IMR-90 (cell line): ENCODE measurements at regions not wholly inside any gene's neighbourhood (a gene's known extent, or its start where the extent isn't known, plus 50 kb on each side); places are given as distances from the start of the nearest gene placed in this dataset.

ENCODE experiments used
- ATAC-seq: fragments of 200-7000 bp; cut with Tn5 transposase; 2 replicates; pipeline ENCODE4 v1.9.1; 2020; ENCODE audit warnings: low read depth, mild to moderate bottlenecking, moderate library complexity
- BruUV-seq: library from RNA; stranded (reverse); fragments of 400-500 nt; replicated peaks from 2 replicates; lab custom pipeline; 2021; lab: Mats Ljungman, UMichigan
- CTCF ChIA-PET: fragments of 300-600 bp; formaldehyde crosslinking; extraction: SDS; loops from one replicate; lab custom pipeline; 2021; ENCODE audit warnings: antibody characterized with exemption; lab: Yijun Ruan, JAX
- POLR2A ChIA-PET: fragments of 300-600 bp; sonication (Branson Sonifier 250); formaldehyde crosslinking; loops from one replicate; lab custom pipeline; 2022; ENCODE audit warnings: antibody characterized with exemption; ENCODE audit not compliant: unreplicated experiment; lab: Charles Lee
- DNase-seq: peaks from one replicate; pipeline ENCODE4 v3.0.0; 2013
- H2AFZ ChIP-seq: replicated peaks from 2 replicates; pipeline ENCODE3; 2013; ENCODE audit warnings: low read length, mild to moderate bottlenecking; ENCODE audit not compliant: poor library complexity
- H2AK5ac ChIP-seq: 2 replicates; pipeline ENCODE4 v1.6.1; 2013; ENCODE audit warnings: low read depth, low read length, inconsistent platforms
- H2AK9ac ChIP-seq: replicated peaks from 2 replicates; pipeline ENCODE3; 2013; ENCODE audit warnings: mild to moderate bottlenecking, low read depth, low read length, moderate library complexity; ENCODE audit not compliant: poor library complexity
- H2BK120ac ChIP-seq: 2 replicates; pipeline ENCODE4 v1.6.1; 2013; ENCODE audit warnings: low read depth, low read length, inconsistent platforms
- H2BK15ac ChIP-seq: 3 replicates; pipeline ENCODE4 v1.6.1; 2013; ENCODE audit warnings: low read depth, low read length, inconsistent platforms
- H2BK20ac ChIP-seq: 2 replicates; pipeline ENCODE4 v1.6.1; 2013; ENCODE audit warnings: low read depth, mild to moderate bottlenecking, inconsistent platforms, low read length, moderate library complexity
- H2BK5ac ChIP-seq: 2 replicates; pipeline ENCODE4 v1.6.1; 2013; ENCODE audit warnings: mild to moderate bottlenecking, low read depth, low read length, inconsistent platforms; ENCODE audit not compliant: poor library complexity, severe bottlenecking
- H3K14ac ChIP-seq: replicated peaks from 2 replicates; pipeline ENCODE4 v1.6.1; 2013; ENCODE audit warnings: low read depth, low read length, inconsistent platforms
- H3K18ac ChIP-seq: 2 replicates; pipeline ENCODE4 v1.6.1; 2013; ENCODE audit warnings: low read depth, low read length, control low read depth
- H3K23ac ChIP-seq: 2 replicates; pipeline ENCODE4 v1.6.1; 2013; ENCODE audit warnings: low read depth, low read length, inconsistent platforms
- H3K27ac ChIP-seq: 2 replicates; pipeline ENCODE4 v1.5.1; 2013; ENCODE audit warnings: mild to moderate bottlenecking, control low read depth, low read length; ENCODE audit not compliant: insufficient read depth
- H3K27me3 ChIP-seq: 2 replicates; pipeline ENCODE4 v1.6.1; 2013; ENCODE audit warnings: low read length; ENCODE audit not compliant: control insufficient read depth, insufficient read depth
- H3K36me3 ChIP-seq: 2 replicates; pipeline ENCODE4 v1.6.1; 2013; ENCODE audit warnings: low read length, mixed read lengths; ENCODE audit not compliant: control insufficient read depth, insufficient read depth
- H3K4ac ChIP-seq: 2 replicates; pipeline ENCODE4 v1.6.1; 2013; ENCODE audit warnings: low read depth, low read length, inconsistent platforms
- H3K4me1 ChIP-seq: 2 replicates; pipeline ENCODE4 v1.6.1; 2013; ENCODE audit warnings: low read length, mixed read lengths; ENCODE audit not compliant: control insufficient read depth, insufficient read depth
- H3K4me2 ChIP-seq: 2 replicates; pipeline ENCODE4 v1.6.1; 2013; ENCODE audit warnings: low read depth, mild to moderate bottlenecking, control low read depth, low read length, moderate library complexity
- H3K4me3 ChIP-seq: 2 replicates; pipeline ENCODE4 v1.5.1; 2013; ENCODE audit warnings: low read depth, mild to moderate bottlenecking, control low read depth, low read length, moderate library complexity; ENCODE audit not compliant: insufficient read depth
- H3K56ac ChIP-seq: 2 replicates; pipeline ENCODE4 v1.6.1; 2013; ENCODE audit warnings: low read length, inconsistent platforms; ENCODE audit not compliant: insufficient read depth; ENCODE audit errors: extremely low read depth
- H3K79me1 ChIP-seq, 2 experiments: 2 replicates each; pipeline ENCODE4 v1.6.1; 2013; ENCODE audit warnings: low read length in 2 of 2, inconsistent platforms in 1 of 2, low read depth in 1 of 2
- H3K9ac ChIP-seq: 2 replicates; pipeline ENCODE4 v1.6.1; 2013; ENCODE audit warnings: low read depth, low read length, control low read depth
- H3K9me1 ChIP-seq: 2 replicates; pipeline ENCODE4 v1.6.1; 2013; ENCODE audit warnings: low read length, inconsistent platforms; ENCODE audit not compliant: insufficient read depth
- H3K9me3 ChIP-seq: 2 replicates; pipeline ENCODE4 v1.6.1; 2013; ENCODE audit warnings: low read length; ENCODE audit not compliant: control insufficient read depth, insufficient read depth
- H4K20me1 ChIP-seq: 2 replicates; pipeline ENCODE4 v1.6.1; 2013; ENCODE audit warnings: low read length, inconsistent platforms; ENCODE audit not compliant: insufficient read depth
- H4K5ac ChIP-seq: 2 replicates; pipeline ENCODE4 v1.6.1; 2013; ENCODE audit warnings: mild to moderate bottlenecking, low read depth, low read length, control low read depth
- H4K8ac ChIP-seq, 2 experiments: 2 replicates each; pipeline ENCODE4 v1.6.1; 2013; ENCODE audit warnings: low read depth in 2 of 2, low read length in 2 of 2, control low read depth in 1 of 2, inconsistent platforms in 1 of 2
- H4K91ac ChIP-seq: 2 replicates; pipeline ENCODE4 v1.6.1; 2013; ENCODE audit warnings: low read depth, low read length, inconsistent platforms; ENCODE audit not compliant: insufficient read depth
- BHLHE40 ChIP-seq: fragments of 150-350 bp; IDR thresholded peaks from 2 replicates; pipeline ENCODE4 v1.6.1; 2016; ENCODE audit warnings: mild to moderate bottlenecking, low read depth, low read length
- CEBPB ChIP-seq: IDR thresholded peaks from 2 replicates; pipeline ENCODE4 v1.6.1; 2012; ENCODE audit warnings: low read depth, low read length, improper control_type of control experiment
- CHD1 ChIP-seq: IDR thresholded peaks from 2 replicates; pipeline ENCODE4 v1.6.1; 2012; ENCODE audit warnings: low read depth, low read length, improper control_type of control experiment
- FOS ChIP-seq: fragments of 150-350 bp; IDR thresholded peaks from 2 replicates; pipeline ENCODE4 v1.6.1; 2016; ENCODE audit warnings: low read depth, low read length
- MAFK ChIP-seq: IDR thresholded peaks from 2 replicates; pipeline ENCODE4 v1.6.1; 2012; ENCODE audit warnings: low read depth, low read length, improper control_type of control experiment
- MAZ ChIP-seq: IDR thresholded peaks from 2 replicates; pipeline ENCODE4 v1.6.1; 2012; ENCODE audit warnings: low read depth, mild to moderate bottlenecking, low read length, improper control_type of control experiment, moderate library complexity, borderline replicate concordance
- MXI1 ChIP-seq: IDR thresholded peaks from 2 replicates; pipeline ENCODE4 v1.6.1; 2012; ENCODE audit warnings: low read depth, mild to moderate bottlenecking, low read length, moderate library complexity, borderline replicate concordance
- NFE2L2 ChIP-seq: fragments of 150-350 bp; IDR thresholded peaks from 2 replicates; pipeline ENCODE4 v1.6.1; 2016; ENCODE audit warnings: low read depth, mild to moderate bottlenecking, low read length
- POLR2A ChIP-seq: IDR thresholded peaks from 2 replicates; pipeline ENCODE4 v1.6.1; 2012; ENCODE audit warnings: mild to moderate bottlenecking, low read depth, low read length
- RAD21 ChIP-seq: IDR thresholded peaks from 2 replicates; pipeline ENCODE4 v1.6.1; 2012; ENCODE audit warnings: low read length, improper control_type of control experiment
- RCOR1 ChIP-seq: IDR thresholded peaks from 2 replicates; pipeline ENCODE4 v1.6.1; 2012; ENCODE audit warnings: mild to moderate bottlenecking, low read length, improper control_type of control experiment; ENCODE audit not compliant: insufficient replicate concordance
- RFX5 ChIP-seq: IDR thresholded peaks from 2 replicates; pipeline ENCODE4 v1.8.0; 2012; ENCODE audit warnings: low read depth, mild to moderate bottlenecking, low read length, moderate library complexity
- SMC3 ChIP-seq: fragments of 150-350 bp; IDR thresholded peaks from 2 replicates; pipeline ENCODE4 v1.6.1; 2016; ENCODE audit warnings: low read depth, mild to moderate bottlenecking, antibody characterized with exemption, low read length, moderate library complexity
- WGBS, 2 experiments: methylation state at CpG; one replicate each; pipeline versions ENCODE4 v1.1.5 to v1.1.7; 2013; ENCODE audit warnings: missing lambda C conversion rate in 2 of 2; ENCODE audit not compliant: insufficient read length in 1 of 2; ENCODE audit errors: extremely low coverage in 2 of 2; 5-methylcytosine and 5-hydroxymethylcytosine counted together
- dilution Hi-C: fragments of 300-500 bp; cut with HindIII; formaldehyde crosslinking; loops from one replicate; pipeline ENCODE4 v1.14.3; 2018; ENCODE audit warnings: low sequenced_read_pairs; ENCODE audit not compliant: unreplicated experiment
- in situ Hi-C: fragments of 300-500 bp; cut with MboI; formaldehyde crosslinking; loops from 3 replicates; pipeline ENCODE4 v1.14.3; 2019; ENCODE audit warnings: low sequenced_read_pairs, inconsistent platforms, mixed read lengths
- intact Hi-C: fragments of 100-400 bp; cut with micrococcal nuclease; formaldehyde crosslinking; loops from 2 replicates; pipeline ENCODE4 v1.10.0; 2022
- TF ChIP-seq, protein P1 (sequence below): fragments of 150-350 bp; IDR thresholded peaks from 2 replicates; pipeline ENCODE4 v1.6.1; 2016; ENCODE audit warnings: low read depth, mild to moderate bottlenecking, low read length, moderate library complexity, borderline replicate concordance
- TF ChIP-seq, protein P2 (sequence below): conservative IDR thresholded peaks from 2 replicates; pipeline ENCODE4 v1.5.1; 2012; ENCODE audit warnings: mild to moderate bottlenecking, low read depth, low read length, improper control_type of control experiment
- TF ChIP-seq, protein P3 (sequence below): fragments of 150-350 bp; IDR thresholded peaks from 2 replicates; pipeline ENCODE4 v1.6.1; 2017; ENCODE audit warnings: mild to moderate bottlenecking, antibody characterized with exemption, low read length, low read depth

DNA sequence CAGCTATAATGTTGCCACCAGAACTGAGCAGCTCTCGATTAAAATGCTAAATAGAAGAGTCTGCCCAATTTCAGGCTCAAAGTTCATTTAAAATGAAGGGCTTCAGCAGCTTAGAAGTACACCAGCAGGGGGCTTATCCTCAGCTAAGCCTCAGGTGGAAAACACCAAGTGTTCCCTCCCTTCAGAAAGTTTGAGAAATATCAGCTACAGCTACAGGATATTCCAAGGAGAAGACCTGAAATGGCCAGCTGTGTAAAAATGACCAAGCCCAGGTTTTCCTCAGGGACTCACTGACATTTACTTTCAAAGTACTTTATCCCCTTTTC, 395.4 kb downstream of the DTWD2 start:
- in situ Hi-C loops (no loop called here), dilution Hi-C loops (no loop called here), intact Hi-C loops (no loop called here)
- Histone ChIP-seq H4K5ac (no peak overlapping the region), H3K79me1 (no peaks in the 10 kb centered on the region), H3K27ac (no peak overlapping the region), H2AK9ac (no peak overlapping the region), H4K20me1 (no peaks in the 10 kb centered on the region), H3K4me1 (no peaks in the 10 kb centered on the region), H2AFZ (no peak overlapping the region), H3K4ac (no peak overlapping the region), H3K18ac (no peak overlapping the region), H3K9me3 (peaks cover 6% of the 10 kb centered on the region), H3K23ac (no peak overlapping the region), H2BK20ac (no peak overlapping the region), H2BK5ac (no peak overlapping the region), H2AK5ac (no peak overlapping the region), H4K91ac (no peak overlapping the region), H3K14ac (no peak overlapping the region), H3K4me2 (no peak overlapping the region), H3K56ac (no peak overlapping the region), H3K9ac (no peak overlapping the region), H2BK15ac (no peak overlapping the region), H2BK120ac (no peak overlapping the region), H3K4me3 (no peak overlapping the region), H3K9me1 (no peaks in the 10 kb centered on the region), H4K8ac (no peak overlapping the region), H3K36me3 (no peaks in the 10 kb centered on the region), H3K27me3 (no peaks in the 10 kb centered on the region)
- ATAC-seq (no peak), DNase-seq (no peak)
- TF ChIP-seq FOS = no peak
- TF ChIP-seq, protein P1, sequence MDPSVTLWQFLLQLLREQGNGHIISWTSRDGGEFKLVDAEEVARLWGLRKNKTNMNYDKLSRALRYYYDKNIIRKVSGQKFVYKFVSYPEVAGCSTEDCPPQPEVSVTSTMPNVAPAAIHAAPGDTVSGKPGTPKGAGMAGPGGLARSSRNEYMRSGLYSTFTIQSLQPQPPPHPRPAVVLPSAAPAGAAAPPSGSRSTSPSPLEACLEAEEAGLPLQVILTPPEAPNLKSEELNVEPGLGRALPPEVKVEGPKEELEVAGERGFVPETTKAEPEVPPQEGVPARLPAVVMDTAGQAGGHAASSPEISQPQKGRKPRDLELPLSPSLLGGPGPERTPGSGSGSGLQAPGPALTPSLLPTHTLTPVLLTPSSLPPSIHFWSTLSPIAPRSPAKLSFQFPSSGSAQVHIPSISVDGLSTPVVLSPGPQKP = no peak
- TF ChIP-seq CEBPB = no peak
- TF ChIP-seq, protein P2, sequence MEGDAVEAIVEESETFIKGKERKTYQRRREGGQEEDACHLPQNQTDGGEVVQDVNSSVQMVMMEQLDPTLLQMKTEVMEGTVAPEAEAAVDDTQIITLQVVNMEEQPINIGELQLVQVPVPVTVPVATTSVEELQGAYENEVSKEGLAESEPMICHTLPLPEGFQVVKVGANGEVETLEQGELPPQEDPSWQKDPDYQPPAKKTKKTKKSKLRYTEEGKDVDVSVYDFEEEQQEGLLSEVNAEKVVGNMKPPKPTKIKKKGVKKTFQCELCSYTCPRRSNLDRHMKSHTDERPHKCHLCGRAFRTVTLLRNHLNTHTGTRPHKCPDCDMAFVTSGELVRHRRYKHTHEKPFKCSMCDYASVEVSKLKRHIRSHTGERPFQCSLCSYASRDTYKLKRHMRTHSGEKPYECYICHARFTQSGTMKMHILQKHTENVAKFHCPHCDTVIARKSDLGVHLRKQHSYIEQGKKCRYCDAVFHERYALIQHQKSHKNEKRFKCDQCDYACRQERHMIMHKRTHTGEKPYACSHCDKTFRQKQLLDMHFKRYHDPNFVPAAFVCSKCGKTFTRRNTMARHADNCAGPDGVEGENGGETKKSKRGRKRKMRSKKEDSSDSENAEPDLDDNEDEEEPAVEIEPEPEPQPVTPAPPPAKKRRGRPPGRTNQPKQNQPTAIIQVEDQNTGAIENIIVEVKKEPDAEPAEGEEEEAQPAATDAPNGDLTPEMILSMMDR = no peak
- no peak for TF ChIP-seq RAD21
- no peak for TF ChIP-seq MAZ
- no peak for TF ChIP-seq BHLHE40
- no peak for TF ChIP-seq MXI1
- TF ChIP-seq RCOR1 = no peak
- TF ChIP-seq, protein P3, sequence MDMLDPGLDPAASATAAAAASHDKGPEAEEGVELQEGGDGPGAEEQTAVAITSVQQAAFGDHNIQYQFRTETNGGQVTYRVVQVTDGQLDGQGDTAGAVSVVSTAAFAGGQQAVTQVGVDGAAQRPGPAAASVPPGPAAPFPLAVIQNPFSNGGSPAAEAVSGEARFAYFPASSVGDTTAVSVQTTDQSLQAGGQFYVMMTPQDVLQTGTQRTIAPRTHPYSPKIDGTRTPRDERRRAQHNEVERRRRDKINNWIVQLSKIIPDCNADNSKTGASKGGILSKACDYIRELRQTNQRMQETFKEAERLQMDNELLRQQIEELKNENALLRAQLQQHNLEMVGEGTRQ = no peak
- no peak for TF ChIP-seq RFX5
- no peak for TF ChIP-seq CHD1
- no peak for TF ChIP-seq MAFK
- TF ChIP-seq POLR2A = no peak
- no peak for TF ChIP-seq SMC3
- TF ChIP-seq NFE2L2 = no peak
- BruUV-seq = no TSS peak
- CTCF ChIA-PET = interaction anchor here (0.5 kb wide), 1 partner anchor 20 kb away, joined by 3 read pairs; no protein-coding TSS in a partner anchor
- no CpG with 5 or more reads among the region's 1 CpG for WGBS, 2 experiments
- POLR2A ChIA-PET = no interaction called here
